ENCODE measurements at regions not wholly inside any gene's neighbourhood (a gene's known extent, or its start where the extent isn't known, plus 50 kb on each side); places are given as distances from the start of the nearest gene placed in this dataset.

- H3K9me3 ChIP-seq (ENCODE audit: control insufficient read depth, insufficient read depth, low read depth, low read length), result no peaks in the 10 kb centered on the region
- ChIA-PET CTCF (no interaction called here), POLR2A (no interaction called here)
- H3K27ac ChIP-seq (ENCODE audit: extremely low read depth, low read depth, low read length), result no peak overlapping the region
- no peaks in the 10 kb centered on the region for H3K36me3 ChIP-seq (ENCODE audit: control insufficient read depth in 2 of 2, insufficient read depth in 1 of 2, low read length in 2 of 2)
- H3K4me1 ChIP-seq (ENCODE audit: control insufficient read depth, insufficient read depth, low read length), result no peaks in the 10 kb centered on the region
- TF ChIP-seq ZNF585B (tag by site-specific recombination; IDR thresholded peaks at IDR 0.05) (no peak), ZNF214 (tag by site-specific recombination; IDR thresholded peaks at IDR 0.05; ENCODE audit: borderline replicate concordance) (no peak), ZNF664 (tag by site-specific recombination; IDR thresholded peaks at IDR 0.05) (no peak), SCRT2 (tag by site-specific recombination; IDR thresholded peaks at IDR 0.05) (no peak), ZNF398 (tag by site-specific recombination; IDR thresholded peaks at IDR 0.05) (no peak), ZNF23 (tag by site-specific recombination; IDR thresholded peaks at IDR 0.05; ENCODE audit: borderline replicate concordance) (no peak)
- no peak overlapping the region for H3K4me3 ChIP-seq (ENCODE audit: low read depth, low read length)
These were observed 76.1 kb upstream of the MYCN start for GRCh38 chr2:15864176-15864769.

DNA sequence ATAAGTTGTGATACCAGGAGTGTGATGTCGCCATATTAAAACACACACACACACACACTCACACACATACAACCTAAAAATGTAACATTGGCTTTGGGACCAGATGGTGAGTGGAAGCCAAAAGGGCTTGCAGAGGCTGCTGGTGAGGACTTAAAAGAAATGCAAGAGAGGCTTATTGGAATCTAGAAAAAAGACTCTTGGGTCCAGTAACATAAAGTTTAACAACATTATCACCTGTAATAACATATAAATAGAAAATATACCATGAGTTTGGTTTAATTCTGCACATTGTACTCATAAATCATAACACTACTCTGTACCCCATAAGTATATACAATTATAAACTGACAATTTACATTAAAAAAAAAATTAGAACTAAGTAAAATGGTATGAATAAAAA lies 74.4 kb upstream of the MYCN start:
- POLR2A ChIA-PET, result no interaction called here
- CTCF ChIA-PET, result interaction anchor here (0.6 kb wide), 1 partner anchor 49 kb away, joined by 4 read pairs; no protein-coding TSS in a partner anchor
- no peaks in the 10 kb centered on the region for H3K36me3 ChIP-seq (ENCODE audit: control insufficient read depth in 2 of 2, insufficient read depth in 1 of 2, low read length in 2 of 2)
- TF ChIP-seq ZNF18 (tag by site-specific recombination; IDR thresholded peaks at IDR 0.05) (no peak), ZNF843 (tag by site-specific recombination; IDR thresholded peaks at IDR 0.05) (no peak), ZNF341 (tag by site-specific recombination; IDR thresholded peaks at IDR 0.05; ENCODE audit: low read depth) (no peak), ZBTB1 (tag by site-specific recombination; IDR thresholded peaks at IDR 0.05) (no peak)
- H3K4me1 ChIP-seq (ENCODE audit: control insufficient read depth, insufficient read depth, low read length), result no peaks in the 10 kb centered on the region
- H3K9me3 ChIP-seq (ENCODE audit: control insufficient read depth, insufficient read depth, low read depth, low read length), result no peaks in the 10 kb centered on the region
- no peak overlapping the region for H3K4me3 ChIP-seq (ENCODE audit: low read depth, low read length)
- no peak overlapping the region for H3K27ac ChIP-seq (ENCODE audit: extremely low read depth, low read depth, low read length)

DNA sequence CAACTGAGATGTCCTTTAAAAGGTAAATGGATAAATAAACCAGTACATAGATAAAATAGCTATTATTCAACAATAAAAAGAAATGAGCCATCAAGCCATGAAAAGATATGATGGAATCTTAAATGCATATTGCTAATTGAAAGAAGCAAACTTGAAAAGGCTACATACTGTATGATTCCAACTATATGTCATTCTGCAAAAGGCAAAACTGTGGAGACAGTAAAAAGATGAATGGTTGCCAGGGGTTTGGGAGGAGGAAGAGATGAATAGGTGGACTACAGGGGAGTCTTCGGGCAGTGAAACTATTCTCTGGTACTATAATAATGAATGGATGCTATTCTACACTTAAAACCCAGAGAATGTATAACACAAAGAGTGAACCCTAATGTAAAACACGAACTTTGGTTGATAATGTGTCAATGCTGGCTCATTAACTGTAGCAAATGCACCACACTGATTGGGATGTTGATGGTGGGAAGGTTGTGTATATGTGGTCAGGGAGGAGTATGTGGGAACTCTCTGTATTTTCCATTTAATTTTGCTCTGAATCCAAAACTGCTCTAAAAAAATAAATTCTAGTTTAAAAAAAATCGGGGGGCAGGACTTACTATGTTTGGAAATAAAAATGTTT lies 73.7 kb upstream of the MYCN start:
- ChIA-PET CTCF (interaction anchor here (0.6 kb wide), 1 partner anchor 48 kb away, joined by 4 read pairs; no protein-coding TSS in a partner anchor), POLR2A (no interaction called here)
- Histone ChIP-seq H3K4me1 (ENCODE audit: control insufficient read depth, insufficient read depth, low read length) (no peaks in the 10 kb centered on the region), H3K4me3 (ENCODE audit: low read depth, low read length) (no peak overlapping the region), H3K9me3 (ENCODE audit: control insufficient read depth, insufficient read depth, low read depth, low read length) (no peaks in the 10 kb centered on the region), H3K27ac (ENCODE audit: extremely low read depth, low read depth, low read length) (no peak overlapping the region), H3K36me3 (ENCODE audit: control insufficient read depth in 2 of 2, insufficient read depth in 1 of 2, low read length in 2 of 2) (no peaks in the 10 kb centered on the region)
- no peak for TF ChIP-seq ZSCAN23 (tag by site-specific recombination; IDR thresholded peaks at IDR 0.05)
- TF ChIP-seq PRDM4 (tag by site-specific recombination; IDR thresholded peaks at IDR 0.05), result no peak
- no peak for TF ChIP-seq ZBTB7A (tag by site-specific recombination; IDR thresholded peaks at IDR 0.05; ENCODE audit: low read depth)
- TF ChIP-seq ZBTB1 (tag by site-specific recombination; IDR thresholded peaks at IDR 0.05), result no peak
- no peak for TF ChIP-seq ZNF248 (tag by site-specific recombination; IDR thresholded peaks at IDR 0.05)
- TF ChIP-seq ZNF416 (tag by site-specific recombination; IDR thresholded peaks at IDR 0.05), result no peak
- no peak for TF ChIP-seq ZFHX2 (tag by site-specific recombination; conservative IDR thresholded peaks at IDR 0.05)
- TF ChIP-seq ZNF473 (tag by site-specific recombination; IDR thresholded peaks at IDR 0.05), result no peak
- TF ChIP-seq, protein P1, sequence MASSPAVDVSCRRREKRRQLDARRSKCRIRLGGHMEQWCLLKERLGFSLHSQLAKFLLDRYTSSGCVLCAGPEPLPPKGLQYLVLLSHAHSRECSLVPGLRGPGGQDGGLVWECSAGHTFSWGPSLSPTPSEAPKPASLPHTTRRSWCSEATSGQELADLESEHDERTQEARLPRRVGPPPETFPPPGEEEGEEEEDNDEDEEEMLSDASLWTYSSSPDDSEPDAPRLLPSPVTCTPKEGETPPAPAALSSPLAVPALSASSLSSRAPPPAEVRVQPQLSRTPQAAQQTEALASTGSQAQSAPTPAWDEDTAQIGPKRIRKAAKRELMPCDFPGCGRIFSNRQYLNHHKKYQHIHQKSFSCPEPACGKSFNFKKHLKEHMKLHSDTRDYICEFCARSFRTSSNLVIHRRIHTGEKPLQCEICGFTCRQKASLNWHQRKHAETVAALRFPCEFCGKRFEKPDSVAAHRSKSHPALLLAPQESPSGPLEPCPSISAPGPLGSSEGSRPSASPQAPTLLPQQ (tag by site-specific recombination; IDR thresholded peaks at IDR 0.05), result no peak
- TF ChIP-seq ZNF140 (tag by site-specific recombination; IDR thresholded peaks at IDR 0.05), result no peak
- no peak for TF ChIP-seq ZNF266 (tag by site-specific recombination; IDR thresholded peaks at IDR 0.05; ENCODE audit: low read depth)
- TF ChIP-seq KLF16 (tag by site-specific recombination; IDR thresholded peaks at IDR 0.05), result no peak
- TF ChIP-seq ZNF660 (tag by site-specific recombination; IDR thresholded peaks at IDR 0.05), result no peak
- no peak for TF ChIP-seq SETDB1 (IDR thresholded peaks at IDR 0.05; ENCODE audit: insufficient read length, low read length)
- no peak for TF ChIP-seq ZNF555 (tag by site-specific recombination; conservative IDR thresholded peaks at IDR 0.05)
